SK-N-SH (cell line): ENCODE measurements at regions not wholly inside any gene's neighbourhood (a gene's known extent, or its start where the extent isn't known, plus 50 kb on each side); places are given as distances from the start of the nearest gene placed in this dataset.

Source experiments
- EP300 ChIP-seq, 2 experiments: IDR thresholded peaks; 2 replicates each; pipeline versions ENCODE4 v1.4.0 to v1.6.1; 2012; ENCODE audit warnings: borderline replicate concordance in 1 of 2, low read depth in 1 of 2, low read length in 1 of 2
- FOSL2 ChIP-seq: IDR thresholded peaks from 2 replicates; pipeline ENCODE4 v1.4.0; 2012; ENCODE audit warnings: low read depth, mild to moderate bottlenecking, moderate library complexity, borderline replicate concordance
- FOXJ3 ChIP-seq: sonication (generic); formaldehyde crosslinking; IDR thresholded peaks from 2 replicates; pipeline ENCODE4 v1.5.1; 2020; ENCODE audit warnings: mild to moderate bottlenecking, missing genetic modification reagents
- FOXM1 ChIP-seq: IDR thresholded peaks from 2 replicates; pipeline ENCODE4 v1.4.0; 2012; ENCODE audit warnings: low read depth, mild to moderate bottlenecking
- GATA2 ChIP-seq: sonication (generic); formaldehyde crosslinking; IDR thresholded peaks from 2 replicates; pipeline ENCODE4 v1.5.0; 2020; ENCODE audit warnings: mild to moderate bottlenecking, missing genetic modification reagents
- NRF1 ChIP-seq: IDR thresholded peaks from 2 replicates; pipeline ENCODE4 v1.6.1; 2012; ENCODE audit warnings: low read depth, mild to moderate bottlenecking, low read length
- POLR2AphosphoS5 ChIP-seq: IDR thresholded peaks from 2 replicates; pipeline ENCODE4 v1.6.1; 2012; ENCODE audit warnings: low read depth, low read length
- RAD21 ChIP-seq: IDR thresholded peaks from 2 replicates; pipeline ENCODE4 v1.6.1; 2012; ENCODE audit warnings: mild to moderate bottlenecking, low read length
- SMC3 ChIP-seq: IDR thresholded peaks from 2 replicates; pipeline ENCODE4 v1.6.1; 2012; ENCODE audit warnings: low read depth, low read length, improper control_type of control experiment
- TAF1 ChIP-seq: IDR thresholded peaks from 2 replicates; pipeline ENCODE4 v1.6.1; 2012; ENCODE audit warnings: low read depth, mild to moderate bottlenecking, low read length, moderate library complexity, borderline replicate concordance
- TF ChIP-seq, protein P1 (sequence below): fragments of 200-600 bp; sonication (generic); IDR thresholded peaks from 2 replicates; pipeline ENCODE4 v1.6.1; 2017; ENCODE audit warnings: antibody characterized with exemption, mild to moderate bottlenecking, moderate library complexity
- TF ChIP-seq, protein P2 (sequence below): fragments of 150-350 bp; IDR thresholded peaks from 2 replicates; pipeline ENCODE4 v1.6.1; 2017; ENCODE audit warnings: antibody characterized with exemption, low read length, low read depth, borderline replicate concordance
- TF ChIP-seq, protein P3 (sequence below): IDR thresholded peaks from 2 replicates; pipeline ENCODE4 v1.6.1; 2012; ENCODE audit warnings: mild to moderate bottlenecking, low read depth, low read length, moderate library complexity

DNA sequence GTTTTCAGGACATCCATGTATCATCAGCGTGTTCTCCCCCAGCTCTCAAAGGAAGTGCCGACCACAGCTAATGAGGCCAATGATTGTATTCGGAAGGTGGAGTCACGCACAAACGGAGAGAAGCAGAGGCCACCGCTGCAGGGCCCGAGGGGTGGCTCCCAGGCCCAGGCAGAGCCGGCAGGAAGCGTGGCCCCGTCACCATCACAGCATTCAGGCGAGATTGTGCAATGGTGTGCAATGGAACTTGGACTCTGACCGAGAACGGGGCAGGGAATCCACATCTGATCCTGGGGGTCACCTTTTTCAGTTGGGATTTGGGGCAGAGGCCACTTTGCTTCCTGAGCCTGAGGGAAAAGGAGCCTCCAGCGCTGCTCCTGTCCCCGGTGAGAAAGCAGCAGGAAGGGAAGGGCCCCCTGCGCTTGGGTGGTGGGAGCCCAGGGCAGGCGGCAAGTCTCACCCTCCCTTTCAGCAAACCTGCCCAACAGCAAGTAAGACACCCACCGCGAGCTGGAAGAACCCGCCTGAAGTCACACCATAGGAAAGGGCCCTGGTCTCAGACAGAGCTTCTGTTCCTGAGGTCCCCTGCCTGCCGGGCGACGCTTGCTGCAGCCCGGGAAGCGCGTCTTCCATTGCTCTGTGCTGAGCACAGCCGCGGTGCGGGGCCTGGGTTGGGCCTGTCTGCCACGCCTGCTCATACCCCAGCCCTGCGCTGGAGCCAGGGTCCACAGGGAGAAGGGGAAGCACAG, 1430.7 kb downstream of the BRD1 start:
- TF ChIP-seq, protein P1, sequence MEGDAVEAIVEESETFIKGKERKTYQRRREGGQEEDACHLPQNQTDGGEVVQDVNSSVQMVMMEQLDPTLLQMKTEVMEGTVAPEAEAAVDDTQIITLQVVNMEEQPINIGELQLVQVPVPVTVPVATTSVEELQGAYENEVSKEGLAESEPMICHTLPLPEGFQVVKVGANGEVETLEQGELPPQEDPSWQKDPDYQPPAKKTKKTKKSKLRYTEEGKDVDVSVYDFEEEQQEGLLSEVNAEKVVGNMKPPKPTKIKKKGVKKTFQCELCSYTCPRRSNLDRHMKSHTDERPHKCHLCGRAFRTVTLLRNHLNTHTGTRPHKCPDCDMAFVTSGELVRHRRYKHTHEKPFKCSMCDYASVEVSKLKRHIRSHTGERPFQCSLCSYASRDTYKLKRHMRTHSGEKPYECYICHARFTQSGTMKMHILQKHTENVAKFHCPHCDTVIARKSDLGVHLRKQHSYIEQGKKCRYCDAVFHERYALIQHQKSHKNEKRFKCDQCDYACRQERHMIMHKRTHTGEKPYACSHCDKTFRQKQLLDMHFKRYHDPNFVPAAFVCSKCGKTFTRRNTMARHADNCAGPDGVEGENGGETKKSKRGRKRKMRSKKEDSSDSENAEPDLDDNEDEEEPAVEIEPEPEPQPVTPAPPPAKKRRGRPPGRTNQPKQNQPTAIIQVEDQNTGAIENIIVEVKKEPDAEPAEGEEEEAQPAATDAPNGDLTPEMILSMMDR, result no peak
- TF ChIP-seq, protein P2, sequence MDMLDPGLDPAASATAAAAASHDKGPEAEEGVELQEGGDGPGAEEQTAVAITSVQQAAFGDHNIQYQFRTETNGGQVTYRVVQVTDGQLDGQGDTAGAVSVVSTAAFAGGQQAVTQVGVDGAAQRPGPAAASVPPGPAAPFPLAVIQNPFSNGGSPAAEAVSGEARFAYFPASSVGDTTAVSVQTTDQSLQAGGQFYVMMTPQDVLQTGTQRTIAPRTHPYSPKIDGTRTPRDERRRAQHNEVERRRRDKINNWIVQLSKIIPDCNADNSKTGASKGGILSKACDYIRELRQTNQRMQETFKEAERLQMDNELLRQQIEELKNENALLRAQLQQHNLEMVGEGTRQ, result no peak
- TF ChIP-seq POLR2AphosphoS5 (no peak), TAF1 (no peak), FOSL2 (no peak), EP300 (IDR thresholded peaks at IDR 0.05; ENCODE audit: borderline replicate concordance in 1 of 2, low read depth in 1 of 2, low read length in 1 of 2) (no peak), NRF1 (no peak), GATA2 (CRISPR knock-in tag) (no peak), FOXJ3 (no peak), RAD21 (no peak), FOXM1 (no peak), SMC3 (no peak)
- TF ChIP-seq, protein P3, sequence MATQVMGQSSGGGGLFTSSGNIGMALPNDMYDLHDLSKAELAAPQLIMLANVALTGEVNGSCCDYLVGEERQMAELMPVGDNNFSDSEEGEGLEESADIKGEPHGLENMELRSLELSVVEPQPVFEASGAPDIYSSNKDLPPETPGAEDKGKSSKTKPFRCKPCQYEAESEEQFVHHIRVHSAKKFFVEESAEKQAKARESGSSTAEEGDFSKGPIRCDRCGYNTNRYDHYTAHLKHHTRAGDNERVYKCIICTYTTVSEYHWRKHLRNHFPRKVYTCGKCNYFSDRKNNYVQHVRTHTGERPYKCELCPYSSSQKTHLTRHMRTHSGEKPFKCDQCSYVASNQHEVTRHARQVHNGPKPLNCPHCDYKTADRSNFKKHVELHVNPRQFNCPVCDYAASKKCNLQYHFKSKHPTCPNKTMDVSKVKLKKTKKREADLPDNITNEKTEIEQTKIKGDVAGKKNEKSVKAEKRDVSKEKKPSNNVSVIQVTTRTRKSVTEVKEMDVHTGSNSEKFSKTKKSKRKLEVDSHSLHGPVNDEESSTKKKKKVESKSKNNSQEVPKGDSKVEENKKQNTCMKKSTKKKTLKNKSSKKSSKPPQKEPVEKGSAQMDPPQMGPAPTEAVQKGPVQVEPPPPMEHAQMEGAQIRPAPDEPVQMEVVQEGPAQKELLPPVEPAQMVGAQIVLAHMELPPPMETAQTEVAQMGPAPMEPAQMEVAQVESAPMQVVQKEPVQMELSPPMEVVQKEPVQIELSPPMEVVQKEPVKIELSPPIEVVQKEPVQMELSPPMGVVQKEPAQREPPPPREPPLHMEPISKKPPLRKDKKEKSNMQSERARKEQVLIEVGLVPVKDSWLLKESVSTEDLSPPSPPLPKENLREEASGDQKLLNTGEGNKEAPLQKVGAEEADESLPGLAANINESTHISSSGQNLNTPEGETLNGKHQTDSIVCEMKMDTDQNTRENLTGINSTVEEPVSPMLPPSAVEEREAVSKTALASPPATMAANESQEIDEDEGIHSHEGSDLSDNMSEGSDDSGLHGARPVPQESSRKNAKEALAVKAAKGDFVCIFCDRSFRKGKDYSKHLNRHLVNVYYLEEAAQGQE, result no peak
